IMR-90 (cell line): ENCODE measurements at regions not wholly inside any gene's neighbourhood (a gene's known extent, or its start where the extent isn't known, plus 50 kb on each side); places are given as distances from the start of the nearest gene placed in this dataset.

Experiments used
- ATAC-seq: fragments of 200-7000 bp; cut with Tn5 transposase; 2 replicates; pipeline ENCODE4 v1.9.1; 2020; ENCODE audit warnings: low read depth, mild to moderate bottlenecking, moderate library complexity
- BruUV-seq: library from RNA; stranded (reverse); fragments of 400-500 nt; replicated peaks from 2 replicates; lab custom pipeline; 2021; lab: Mats Ljungman, UMichigan
- CTCF ChIA-PET: fragments of 300-600 bp; formaldehyde crosslinking; extraction: SDS; loops from one replicate; lab custom pipeline; 2021; ENCODE audit warnings: antibody characterized with exemption; lab: Yijun Ruan, JAX
- POLR2A ChIA-PET: fragments of 300-600 bp; sonication (Branson Sonifier 250); formaldehyde crosslinking; loops from one replicate; lab custom pipeline; 2022; ENCODE audit warnings: antibody characterized with exemption; ENCODE audit not compliant: unreplicated experiment; lab: Charles Lee
- DNase-seq: peaks from one replicate; pipeline ENCODE4 v3.0.0; 2013
- H2AFZ ChIP-seq: replicated peaks from 2 replicates; pipeline ENCODE3; 2013; ENCODE audit warnings: low read length, mild to moderate bottlenecking; ENCODE audit not compliant: poor library complexity
- H2AK5ac ChIP-seq: 2 replicates; pipeline ENCODE4 v1.6.1; 2013; ENCODE audit warnings: low read depth, low read length, inconsistent platforms
- H2AK9ac ChIP-seq: replicated peaks from 2 replicates; pipeline ENCODE3; 2013; ENCODE audit warnings: mild to moderate bottlenecking, low read depth, low read length, moderate library complexity; ENCODE audit not compliant: poor library complexity
- H2BK120ac ChIP-seq: 2 replicates; pipeline ENCODE4 v1.6.1; 2013; ENCODE audit warnings: low read depth, low read length, inconsistent platforms
- H2BK15ac ChIP-seq: 3 replicates; pipeline ENCODE4 v1.6.1; 2013; ENCODE audit warnings: low read depth, low read length, inconsistent platforms
- H2BK20ac ChIP-seq: 2 replicates; pipeline ENCODE4 v1.6.1; 2013; ENCODE audit warnings: low read depth, mild to moderate bottlenecking, inconsistent platforms, low read length, moderate library complexity
- H2BK5ac ChIP-seq: 2 replicates; pipeline ENCODE4 v1.6.1; 2013; ENCODE audit warnings: mild to moderate bottlenecking, low read depth, low read length, inconsistent platforms; ENCODE audit not compliant: poor library complexity, severe bottlenecking
- H3K14ac ChIP-seq: replicated peaks from 2 replicates; pipeline ENCODE4 v1.6.1; 2013; ENCODE audit warnings: low read depth, low read length, inconsistent platforms
- H3K18ac ChIP-seq: 2 replicates; pipeline ENCODE4 v1.6.1; 2013; ENCODE audit warnings: low read depth, low read length, control low read depth
- H3K23ac ChIP-seq: 2 replicates; pipeline ENCODE4 v1.6.1; 2013; ENCODE audit warnings: low read depth, low read length, inconsistent platforms
- H3K27ac ChIP-seq: 2 replicates; pipeline ENCODE4 v1.5.1; 2013; ENCODE audit warnings: mild to moderate bottlenecking, control low read depth, low read length; ENCODE audit not compliant: insufficient read depth
- H3K27me3 ChIP-seq: 2 replicates; pipeline ENCODE4 v1.6.1; 2013; ENCODE audit warnings: low read length; ENCODE audit not compliant: control insufficient read depth, insufficient read depth
- H3K36me3 ChIP-seq: 2 replicates; pipeline ENCODE4 v1.6.1; 2013; ENCODE audit warnings: low read length, mixed read lengths; ENCODE audit not compliant: control insufficient read depth, insufficient read depth
- H3K4ac ChIP-seq: 2 replicates; pipeline ENCODE4 v1.6.1; 2013; ENCODE audit warnings: low read depth, low read length, inconsistent platforms
- H3K4me1 ChIP-seq: 2 replicates; pipeline ENCODE4 v1.6.1; 2013; ENCODE audit warnings: low read length, mixed read lengths; ENCODE audit not compliant: control insufficient read depth, insufficient read depth
- H3K4me2 ChIP-seq: 2 replicates; pipeline ENCODE4 v1.6.1; 2013; ENCODE audit warnings: low read depth, mild to moderate bottlenecking, control low read depth, low read length, moderate library complexity
- H3K4me3 ChIP-seq: 2 replicates; pipeline ENCODE4 v1.5.1; 2013; ENCODE audit warnings: low read depth, mild to moderate bottlenecking, control low read depth, low read length, moderate library complexity; ENCODE audit not compliant: insufficient read depth
- H3K56ac ChIP-seq: 2 replicates; pipeline ENCODE4 v1.6.1; 2013; ENCODE audit warnings: low read length, inconsistent platforms; ENCODE audit not compliant: insufficient read depth; ENCODE audit errors: extremely low read depth
- H3K79me1 ChIP-seq, 2 experiments: 2 replicates each; pipeline ENCODE4 v1.6.1; 2013; ENCODE audit warnings: low read length in 2 of 2, inconsistent platforms in 1 of 2, low read depth in 1 of 2
- H3K9ac ChIP-seq: 2 replicates; pipeline ENCODE4 v1.6.1; 2013; ENCODE audit warnings: low read depth, low read length, control low read depth
- H3K9me1 ChIP-seq: 2 replicates; pipeline ENCODE4 v1.6.1; 2013; ENCODE audit warnings: low read length, inconsistent platforms; ENCODE audit not compliant: insufficient read depth
- H3K9me3 ChIP-seq: 2 replicates; pipeline ENCODE4 v1.6.1; 2013; ENCODE audit warnings: low read length; ENCODE audit not compliant: control insufficient read depth, insufficient read depth
- H4K20me1 ChIP-seq: 2 replicates; pipeline ENCODE4 v1.6.1; 2013; ENCODE audit warnings: low read length, inconsistent platforms; ENCODE audit not compliant: insufficient read depth
- H4K5ac ChIP-seq: 2 replicates; pipeline ENCODE4 v1.6.1; 2013; ENCODE audit warnings: mild to moderate bottlenecking, low read depth, low read length, control low read depth
- H4K8ac ChIP-seq, 2 experiments: 2 replicates each; pipeline ENCODE4 v1.6.1; 2013; ENCODE audit warnings: low read depth in 2 of 2, low read length in 2 of 2, control low read depth in 1 of 2, inconsistent platforms in 1 of 2
- H4K91ac ChIP-seq: 2 replicates; pipeline ENCODE4 v1.6.1; 2013; ENCODE audit warnings: low read depth, low read length, inconsistent platforms; ENCODE audit not compliant: insufficient read depth
- BHLHE40 ChIP-seq: fragments of 150-350 bp; IDR thresholded peaks from 2 replicates; pipeline ENCODE4 v1.6.1; 2016; ENCODE audit warnings: mild to moderate bottlenecking, low read depth, low read length
- CEBPB ChIP-seq: IDR thresholded peaks from 2 replicates; pipeline ENCODE4 v1.6.1; 2012; ENCODE audit warnings: low read depth, low read length, improper control_type of control experiment
- FOS ChIP-seq: fragments of 150-350 bp; IDR thresholded peaks from 2 replicates; pipeline ENCODE4 v1.6.1; 2016; ENCODE audit warnings: low read depth, low read length
- MAFK ChIP-seq: IDR thresholded peaks from 2 replicates; pipeline ENCODE4 v1.6.1; 2012; ENCODE audit warnings: low read depth, low read length, improper control_type of control experiment
- MXI1 ChIP-seq: IDR thresholded peaks from 2 replicates; pipeline ENCODE4 v1.6.1; 2012; ENCODE audit warnings: low read depth, mild to moderate bottlenecking, low read length, moderate library complexity, borderline replicate concordance
- SMC3 ChIP-seq: fragments of 150-350 bp; IDR thresholded peaks from 2 replicates; pipeline ENCODE4 v1.6.1; 2016; ENCODE audit warnings: low read depth, mild to moderate bottlenecking, antibody characterized with exemption, low read length, moderate library complexity
- WGBS, 2 experiments: methylation state at CpG; one replicate each; pipeline versions ENCODE4 v1.1.5 to v1.1.7; 2013; ENCODE audit warnings: missing lambda C conversion rate in 2 of 2; ENCODE audit not compliant: insufficient read length in 1 of 2; ENCODE audit errors: extremely low coverage in 2 of 2; 5-methylcytosine and 5-hydroxymethylcytosine counted together
- dilution Hi-C: fragments of 300-500 bp; cut with HindIII; formaldehyde crosslinking; loops from one replicate; pipeline ENCODE4 v1.14.3; 2018; ENCODE audit warnings: low sequenced_read_pairs; ENCODE audit not compliant: unreplicated experiment
- in situ Hi-C: fragments of 300-500 bp; cut with MboI; formaldehyde crosslinking; loops from 3 replicates; pipeline ENCODE4 v1.14.3; 2019; ENCODE audit warnings: low sequenced_read_pairs, inconsistent platforms, mixed read lengths
- intact Hi-C: fragments of 100-400 bp; cut with micrococcal nuclease; formaldehyde crosslinking; loops from 2 replicates; pipeline ENCODE4 v1.10.0; 2022
- TF ChIP-seq, protein P1 (sequence below): fragments of 150-350 bp; IDR thresholded peaks from 2 replicates; pipeline ENCODE4 v1.6.1; 2017; ENCODE audit warnings: mild to moderate bottlenecking, antibody characterized with exemption, low read length, low read depth
- TF ChIP-seq, protein P2 (sequence below): fragments of 150-350 bp; IDR thresholded peaks from 2 replicates; pipeline ENCODE4 v1.6.1; 2016; ENCODE audit warnings: low read depth, mild to moderate bottlenecking, low read length, moderate library complexity, borderline replicate concordance
- TF ChIP-seq, protein P3 (sequence below): conservative IDR thresholded peaks from 2 replicates; pipeline ENCODE4 v1.5.1; 2012; ENCODE audit warnings: mild to moderate bottlenecking, low read depth, low read length, improper control_type of control experiment

DNA sequence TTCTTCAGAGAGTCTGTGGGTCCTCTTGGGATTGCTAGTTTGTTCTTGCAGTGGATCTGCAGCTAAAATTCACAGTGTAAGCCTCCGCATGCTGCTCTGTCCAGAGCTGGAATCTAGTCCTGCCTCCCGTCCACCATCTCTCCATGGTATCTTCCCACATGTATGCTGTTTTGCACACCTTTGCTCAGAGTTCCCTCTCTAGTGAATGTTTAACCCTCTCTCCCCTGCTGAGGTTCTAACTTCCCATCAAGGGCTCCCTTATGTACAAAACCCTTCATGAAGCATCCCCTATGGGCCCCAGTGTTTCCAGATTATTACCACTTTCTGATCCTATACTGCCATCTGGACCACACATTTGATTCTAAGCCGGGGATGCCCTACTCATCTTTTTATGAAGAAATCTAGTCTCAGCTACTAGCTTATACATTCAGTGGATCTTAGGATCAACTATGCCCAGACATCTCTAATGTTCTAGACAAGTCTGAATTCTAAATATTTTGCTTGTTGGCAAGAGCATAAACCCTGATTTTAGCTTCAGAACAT, 157.3 kb downstream of the CPEB2 start:
- Histone ChIP-seq H3K4me1 (no peaks in the 10 kb centered on the region; the same call in 1 of the 2 replicates), H3K36me3 (no peaks in the 10 kb centered on the region), H4K5ac (no peak overlapping the region), H3K14ac (no peak overlapping the region), H2AK9ac (no peak overlapping the region), H2AK5ac (no peak overlapping the region), H4K8ac (no peak overlapping the region), H3K9ac (no peak overlapping the region), H2BK15ac (no peak overlapping the region), H3K18ac (no peak overlapping the region), H2BK5ac (no peak overlapping the region), H4K91ac (no peak overlapping the region), H2AFZ (no peak overlapping the region), H3K4me2 (no peak overlapping the region), H4K20me1 (no peaks in the 10 kb centered on the region), H3K9me3 (no peaks in the 10 kb centered on the region), H3K4me3 (no peak overlapping the region), H2BK120ac (no peak overlapping the region), H2BK20ac (no peak overlapping the region), H3K9me1 (no peaks in the 10 kb centered on the region), H3K79me1 (no peaks in the 10 kb centered on the region), H3K23ac (no peak overlapping the region), H3K27ac (no peak overlapping the region), H3K4ac (no peak overlapping the region), H3K56ac (no peak overlapping the region), H3K27me3 (peaks cover 3% of the 10 kb centered on the region)
- ChIA-PET POLR2A (no interaction called here), CTCF (interaction anchor here (0.5 to 0.9 kb wide), 2 partner anchors 13 to 1503 kb away, joined by 3 to 5 read pairs; no protein-coding TSS in a partner anchor)
- in situ Hi-C loops (loop anchor here (10.0 kb wide), 1 partner anchor 1505 kb away; no protein-coding TSS in a partner anchor), intact Hi-C loops (loop anchor here (5.0 kb wide), 1 partner anchor 1507 kb away; no protein-coding TSS in a partner anchor), dilution Hi-C loops (no loop called here)
- DNase-seq = no peak
- BruUV-seq = no TSS peak
- TF ChIP-seq BHLHE40 = no peak
- no peak for TF ChIP-seq CEBPB
- TF ChIP-seq FOS = no peak
- TF ChIP-seq, protein P1, sequence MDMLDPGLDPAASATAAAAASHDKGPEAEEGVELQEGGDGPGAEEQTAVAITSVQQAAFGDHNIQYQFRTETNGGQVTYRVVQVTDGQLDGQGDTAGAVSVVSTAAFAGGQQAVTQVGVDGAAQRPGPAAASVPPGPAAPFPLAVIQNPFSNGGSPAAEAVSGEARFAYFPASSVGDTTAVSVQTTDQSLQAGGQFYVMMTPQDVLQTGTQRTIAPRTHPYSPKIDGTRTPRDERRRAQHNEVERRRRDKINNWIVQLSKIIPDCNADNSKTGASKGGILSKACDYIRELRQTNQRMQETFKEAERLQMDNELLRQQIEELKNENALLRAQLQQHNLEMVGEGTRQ = no peak
- TF ChIP-seq, protein P2, sequence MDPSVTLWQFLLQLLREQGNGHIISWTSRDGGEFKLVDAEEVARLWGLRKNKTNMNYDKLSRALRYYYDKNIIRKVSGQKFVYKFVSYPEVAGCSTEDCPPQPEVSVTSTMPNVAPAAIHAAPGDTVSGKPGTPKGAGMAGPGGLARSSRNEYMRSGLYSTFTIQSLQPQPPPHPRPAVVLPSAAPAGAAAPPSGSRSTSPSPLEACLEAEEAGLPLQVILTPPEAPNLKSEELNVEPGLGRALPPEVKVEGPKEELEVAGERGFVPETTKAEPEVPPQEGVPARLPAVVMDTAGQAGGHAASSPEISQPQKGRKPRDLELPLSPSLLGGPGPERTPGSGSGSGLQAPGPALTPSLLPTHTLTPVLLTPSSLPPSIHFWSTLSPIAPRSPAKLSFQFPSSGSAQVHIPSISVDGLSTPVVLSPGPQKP = no peak
- no peak for TF ChIP-seq MAFK
- TF ChIP-seq, protein P3, sequence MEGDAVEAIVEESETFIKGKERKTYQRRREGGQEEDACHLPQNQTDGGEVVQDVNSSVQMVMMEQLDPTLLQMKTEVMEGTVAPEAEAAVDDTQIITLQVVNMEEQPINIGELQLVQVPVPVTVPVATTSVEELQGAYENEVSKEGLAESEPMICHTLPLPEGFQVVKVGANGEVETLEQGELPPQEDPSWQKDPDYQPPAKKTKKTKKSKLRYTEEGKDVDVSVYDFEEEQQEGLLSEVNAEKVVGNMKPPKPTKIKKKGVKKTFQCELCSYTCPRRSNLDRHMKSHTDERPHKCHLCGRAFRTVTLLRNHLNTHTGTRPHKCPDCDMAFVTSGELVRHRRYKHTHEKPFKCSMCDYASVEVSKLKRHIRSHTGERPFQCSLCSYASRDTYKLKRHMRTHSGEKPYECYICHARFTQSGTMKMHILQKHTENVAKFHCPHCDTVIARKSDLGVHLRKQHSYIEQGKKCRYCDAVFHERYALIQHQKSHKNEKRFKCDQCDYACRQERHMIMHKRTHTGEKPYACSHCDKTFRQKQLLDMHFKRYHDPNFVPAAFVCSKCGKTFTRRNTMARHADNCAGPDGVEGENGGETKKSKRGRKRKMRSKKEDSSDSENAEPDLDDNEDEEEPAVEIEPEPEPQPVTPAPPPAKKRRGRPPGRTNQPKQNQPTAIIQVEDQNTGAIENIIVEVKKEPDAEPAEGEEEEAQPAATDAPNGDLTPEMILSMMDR = no peak
- TF ChIP-seq MXI1 = no peak
- no peak for TF ChIP-seq SMC3
- no peak for ATAC-seq
- 71% methylated on average over 1 of the region's 3 CpGs; no CpG with 5 or more reads in 1 of the 2 experiments for WGBS, 2 experiments
